DMS153 treated with DMSO at 0.1 percent for 48 hours (cell line): ENCODE measurements at regions not wholly inside any gene's neighbourhood (a gene's known extent, or its start where the extent isn't known, plus 50 kb on each side); places are given as distances from the start of the nearest gene placed in this dataset.
"Not testable (repeated sequence)": the region's sequence is repeated elsewhere in the genome, so short reads cannot be mapped to it uniquely, and the experiment has no call there.

ENCODE experiments used
- DNase-seq: peaks from one replicate; lab custom pipeline; 2025; ENCODE audit not compliant: unreplicated experiment; lab: John Stamatoyannopoulos, UW

- DNase-seq = no peak
These were observed 63.4 kb downstream of the SMIM38 start for GRCh38 chr11:69218946-69219720.

GRCh38 chr11:69219991-69220390, 64.3 kb downstream of the SMIM38 start:
- peak; percentile 74 for DNase-seq

- no peak for DNase-seq
These were observed 64.9 kb downstream of the SMIM38 start for GRCh38 chr11:69220561-69221051.

- no peak for DNase-seq
These were observed 65.4 kb downstream of the SMIM38 start for GRCh38 chr11:69221086-69221485.

GRCh38 chr11:69221636-69222035, 65.9 kb downstream of the SMIM38 start:
- not testable (repeated sequence) for DNase-seq

- no peak for DNase-seq
These were observed 66.7 kb upstream of the MYEOV start for GRCh38 chr11:69227271-69227670.

GRCh38 chr11:69229511-69229910, 64.4 kb upstream of the MYEOV start:
- DNase-seq = no peak

GRCh38 chr11:69230856-69231425, 63.0 kb upstream of the MYEOV start:
- no peak for DNase-seq

- no peak for DNase-seq
These were observed 62.4 kb upstream of the MYEOV start for GRCh38 chr11:69231466-69232018.

- DNase-seq = no peak
These were observed 60.9 kb upstream of the MYEOV start for GRCh38 chr11:69232821-69233743.

GRCh38 chr11:69233744-69234570, 60.0 kb upstream of the MYEOV start:
- DNase-seq = peak; percentile 33

GRCh38 chr11:69234740-69235710, 58.9 kb upstream of the MYEOV start:
- DNase-seq = no peak

- no peak for DNase-seq
These were observed 55.2 kb upstream of the MYEOV start for GRCh38 chr11:69238573-69239351.

GRCh38 chr11:69239641-69240040, 54.3 kb upstream of the MYEOV start:
- no peak for DNase-seq

GRCh38 chr11:69240332-69241074, 53.5 kb upstream of the MYEOV start:
- DNase-seq = no peak

- DNase-seq = no peak
These were observed 52.7 kb upstream of the MYEOV start for GRCh38 chr11:69241075-69241740.

GRCh38 chr11:69241844-69242243, 52.1 kb upstream of the MYEOV start:
- no peak for DNase-seq
